ENCODE measurements at regions not wholly inside any gene's neighbourhood (a gene's known extent, or its start where the extent isn't known, plus 50 kb on each side); places are given as distances from the start of the nearest gene placed in this dataset.

DNA sequence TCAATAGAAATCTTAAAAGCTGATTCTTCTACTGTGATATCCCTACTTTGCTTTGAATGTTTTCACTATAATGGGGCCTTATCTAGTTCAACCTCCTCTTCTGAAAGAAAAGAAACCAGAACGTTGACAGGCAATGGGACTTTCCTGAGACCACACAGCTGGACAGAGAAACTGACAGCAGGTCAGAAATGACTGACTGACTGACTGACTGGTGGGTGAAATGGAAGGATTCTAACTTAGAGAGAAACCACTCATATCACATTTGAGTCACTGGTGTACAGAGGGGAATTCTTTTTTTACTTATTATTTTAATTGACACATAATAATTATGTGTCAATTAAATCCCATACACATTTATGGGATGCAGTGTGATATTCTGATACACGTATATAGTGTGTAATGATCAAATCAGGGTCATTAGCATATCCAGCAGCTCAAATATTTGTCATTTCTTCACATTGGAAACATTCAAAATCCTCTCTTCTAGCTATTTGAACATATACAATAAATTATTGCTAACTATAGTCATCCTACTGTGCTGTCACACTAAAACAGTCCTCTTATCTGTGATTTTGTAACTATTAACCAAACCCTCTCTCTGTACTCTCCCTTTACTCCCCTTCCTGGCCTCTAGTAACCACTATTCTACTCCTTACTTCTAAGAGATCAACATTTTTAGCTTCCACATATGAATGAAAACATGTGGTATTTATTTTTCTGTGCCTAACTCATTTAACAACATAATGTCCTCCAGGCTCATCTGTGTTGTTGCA lies 64.8 kb upstream of the NRSN1 start (continued):
- TF ChIP-seq, protein P1, sequence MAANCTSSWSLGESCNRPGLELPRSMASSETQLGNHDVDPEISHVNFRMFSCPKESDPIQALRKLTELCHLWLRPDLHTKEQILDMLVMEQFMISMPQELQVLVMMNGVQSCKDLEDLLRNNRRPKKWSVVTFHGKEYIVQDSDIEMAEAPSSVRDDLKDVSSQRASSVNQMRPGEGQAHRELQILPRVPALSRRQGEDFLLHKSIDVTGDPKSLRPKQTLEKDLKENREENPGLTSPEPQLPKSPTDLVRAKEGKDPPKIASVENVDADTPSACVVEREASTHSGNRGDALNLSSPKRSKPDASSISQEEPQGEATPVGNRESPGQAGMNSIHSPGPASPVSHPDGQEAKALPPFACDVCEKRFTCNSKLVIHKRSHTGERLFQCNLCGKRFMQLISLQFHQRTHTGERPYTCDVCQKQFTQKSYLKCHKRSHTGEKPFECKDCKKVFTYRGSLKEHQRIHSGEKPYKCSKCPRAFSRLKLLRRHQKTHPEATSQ (CRISPR knock-in tag; IDR thresholded peaks at IDR 0.05; ENCODE audit: borderline replicate concordance) = no peak
- TF ChIP-seq ZNF484 (CRISPR knock-in tag; IDR thresholded peaks at IDR 0.05; ENCODE audit: borderline replicate concordance, low read depth) (no peak), ZNF33B (CRISPR knock-in tag; IDR thresholded peaks at IDR 0.05) (no peak), PITX1 (CRISPR knock-in tag; IDR thresholded peaks at IDR 0.05) (no peak), ZNF878 (CRISPR knock-in tag; IDR thresholded peaks at IDR 0.05) (no peak), AGO1 (IDR thresholded peaks at IDR 0.05; ENCODE audit: low read depth, low read length, poor library complexity, severe bottlenecking) (no peak), ZNF343 (CRISPR knock-in tag; IDR thresholded peaks at IDR 0.05) (no peak), PTBP1 (IDR thresholded peaks at IDR 0.05; ENCODE audit: low read depth, low read length, poor library complexity, severe bottlenecking) (no peak), ZSCAN9 (CRISPR knock-in tag; IDR thresholded peaks at IDR 0.05; ENCODE audit: borderline replicate concordance) (no peak), CC2D1A (CRISPR knock-in tag; IDR thresholded peaks at IDR 0.05) (no peak), ZNF333 (CRISPR knock-in tag; IDR thresholded peaks at IDR 0.05; ENCODE audit: borderline replicate concordance) (no peak)
- TF ChIP-seq, protein P2, sequence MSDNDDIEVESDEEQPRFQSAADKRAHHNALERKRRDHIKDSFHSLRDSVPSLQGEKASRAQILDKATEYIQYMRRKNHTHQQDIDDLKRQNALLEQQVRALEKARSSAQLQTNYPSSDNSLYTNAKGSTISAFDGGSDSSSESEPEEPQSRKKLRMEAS (IDR thresholded peaks at IDR 0.05) = no peak

Measured in HepG2 (cell line).